WTC11 (cell line): ENCODE measurements at regions not wholly inside any gene's neighbourhood (a gene's known extent, or its start where the extent isn't known, plus 50 kb on each side); places are given as distances from the start of the nearest gene placed in this dataset.

Experiments used
- ATAC-seq: fragments of 200-7000 bp; cut with Tn5 transposase; 2 replicates; pipeline ENCODE4 v1.10.0; 2021; ENCODE audit warnings: mild to moderate bottlenecking, moderate library complexity
- CTCF ChIA-PET: fragments of 300-600 bp; sonication (Branson Sonifier 250); formaldehyde crosslinking; loops from one replicate; lab custom pipeline; 2021; ENCODE audit warnings: antibody characterized with exemption; lab: Charles Lee
- POLR2A ChIA-PET: fragments of 350-600 bp; sonication (Branson Sonifier 250); formaldehyde crosslinking; loops from one replicate; lab custom pipeline; 2021; ENCODE audit warnings: antibody characterized with exemption; lab: Charles Lee
- DNase-seq: peaks from one replicate; pipeline ENCODE4 v3.0.0; 2021; ENCODE audit warnings: low spot score
- H3K27ac Mint-ChIP-seq: 2 replicates; pipeline ENCODE4 v1.8.0; 2021; ENCODE audit warnings: mixed read lengths
- H3K27me3 Mint-ChIP-seq: 2 replicates; pipeline ENCODE4 v1.8.0; 2021; ENCODE audit warnings: low read depth, mild to moderate bottlenecking, moderate library complexity, mixed read lengths
- H3K36me3 Mint-ChIP-seq: 2 replicates; pipeline ENCODE4 v1.8.0; 2021; ENCODE audit warnings: mixed read lengths
- H3K4me1 Mint-ChIP-seq: 2 replicates; pipeline ENCODE4 v1.8.0; 2022; ENCODE audit warnings: mixed read lengths
- H3K4me3 Mint-ChIP-seq: 2 replicates; pipeline ENCODE4 v1.8.0; 2021; ENCODE audit warnings: mild to moderate bottlenecking, moderate library complexity, mixed read lengths
- H3K9me3 Mint-ChIP-seq: 2 replicates; pipeline ENCODE4 v1.8.0; 2021; ENCODE audit warnings: mixed read lengths
- AFF4 ChIP-seq: sonication (generic); formaldehyde crosslinking; IDR thresholded peaks from 2 replicates; pipeline ENCODE4 v1.8.1; 2023; ENCODE audit warnings: mild to moderate bottlenecking, missing genetic modification reagents, borderline replicate concordance
- AR ChIP-seq: fragments of 250-450 bp; sonication (Bioruptor Pico); IDR thresholded peaks from 2 replicates; pipeline ENCODE4 v1.9.0; 2021; ENCODE audit warnings: mild to moderate bottlenecking
- ATF3 ChIP-seq: sonication (generic); formaldehyde crosslinking; conservative IDR thresholded peaks from 2 replicates; pipeline ENCODE4 v1.8.1; 2022; ENCODE audit warnings: mild to moderate bottlenecking, missing genetic modification reagents
- CDX4 ChIP-seq: fragments of 250-450 bp; sonication (Bioruptor Pico); IDR thresholded peaks from 2 replicates; pipeline ENCODE4 v1.9.0; 2021; ENCODE audit warnings: moderate library complexity, mild to moderate bottlenecking, inconsistent platforms, borderline replicate concordance
- CREB1 ChIP-seq: sonication (generic); formaldehyde crosslinking; IDR thresholded peaks from 2 replicates; pipeline ENCODE4 v1.8.0; 2023; ENCODE audit warnings: mild to moderate bottlenecking, missing genetic modification reagents
- ELF4 ChIP-seq: sonication (generic); formaldehyde crosslinking; IDR thresholded peaks from 2 replicates; pipeline ENCODE4 v1.8.1; 2022; ENCODE audit warnings: low read depth, mild to moderate bottlenecking, moderate library complexity, missing genetic modification reagents
- JAZF1 ChIP-seq: fragments of 250-450 bp; sonication (Bioruptor Pico); IDR thresholded peaks from 2 replicates; pipeline ENCODE4 v1.9.0; 2021; ENCODE audit warnings: moderate library complexity, mild to moderate bottlenecking, inconsistent platforms
- NR2C2 ChIP-seq: sonication (generic); formaldehyde crosslinking; IDR thresholded peaks from 2 replicates; pipeline ENCODE4 v1.8.0; 2022; ENCODE audit warnings: mild to moderate bottlenecking, missing genetic modification reagents
- NR3C1 ChIP-seq: sonication (generic); formaldehyde crosslinking; conservative IDR thresholded peaks from 2 replicates; pipeline ENCODE4 v1.8.1; 2023; ENCODE audit warnings: low read depth, mild to moderate bottlenecking, missing genetic modification reagents
- RELA ChIP-seq: sonication (generic); formaldehyde crosslinking; IDR thresholded peaks from 2 replicates; pipeline ENCODE4 v1.8.1; 2022; ENCODE audit warnings: missing genetic modification reagents, mild to moderate bottlenecking, borderline replicate concordance
- SMAD4 ChIP-seq: sonication (generic); formaldehyde crosslinking; IDR thresholded peaks from 2 replicates; pipeline ENCODE4 v1.8.0; 2022; ENCODE audit warnings: mild to moderate bottlenecking, missing genetic modification reagents
- SP1 ChIP-seq: sonication (generic); formaldehyde crosslinking; conservative IDR thresholded peaks from 2 replicates; pipeline ENCODE4 v1.8.1; 2022; ENCODE audit warnings: missing genetic modification reagents
- ZNF138 ChIP-seq: sonication (generic); formaldehyde crosslinking; conservative IDR thresholded peaks from 2 replicates; pipeline ENCODE4 v1.8.1; 2022; ENCODE audit warnings: mild to moderate bottlenecking, moderate library complexity, missing genetic modification reagents
- ZNF263 ChIP-seq: sonication (generic); formaldehyde crosslinking; IDR thresholded peaks from 2 replicates; pipeline ENCODE4 v1.8.1; 2022; ENCODE audit warnings: low read depth, mild to moderate bottlenecking, moderate library complexity, missing genetic modification reagents
- ZNF317 ChIP-seq: sonication (generic); formaldehyde crosslinking; IDR thresholded peaks from 2 replicates; pipeline ENCODE4 v1.8.1; 2023; ENCODE audit warnings: low read depth, mild to moderate bottlenecking, moderate library complexity, missing genetic modification reagents, borderline replicate concordance
- ZNF416 ChIP-seq: fragments of 250-450 bp; sonication (Bioruptor Pico); IDR thresholded peaks from 2 replicates; pipeline ENCODE4 v1.9.0; 2021; ENCODE audit warnings: mild to moderate bottlenecking, inconsistent platforms
- ZSCAN18 ChIP-seq: fragments of 250-450 bp; sonication (Bioruptor Pico); IDR thresholded peaks from 2 replicates; pipeline ENCODE4 v2.1.2; 2022; ENCODE audit warnings: mild to moderate bottlenecking, moderate library complexity
- TF ChIP-seq, protein P1 (sequence below): sonication (generic); formaldehyde crosslinking; IDR thresholded peaks from 2 replicates; pipeline ENCODE4 v1.8.1; 2023; ENCODE audit warnings: mild to moderate bottlenecking, missing genetic modification reagents, moderate library complexity
- TF ChIP-seq, protein P2 (sequence below): sonication (generic); formaldehyde crosslinking; IDR thresholded peaks from 2 replicates; pipeline ENCODE4 v1.8.0; 2023; ENCODE audit warnings: mild to moderate bottlenecking, missing genetic modification reagents

GRCh38 chrX:58051346-58051745 lies 141.1 kb upstream of the ZXDA start:
- no peak overlapping the region for H3K4me3 Mint-ChIP-seq
- TF ChIP-seq AR (no peak), NR2C2 (CRISPR knock-in tag) (no peak), ELF4 (no peak), AFF4 (CRISPR knock-in tag) (no peak), ZNF416 (CRISPR knock-in tag) (no peak), CREB1 (no peak), ATF3 (CRISPR knock-in tag) (no peak), ZSCAN18 (CRISPR knock-in tag) (no peak)
- DNase-seq = no peak
- no peaks in the 10 kb centered on the region for H3K27me3 Mint-ChIP-seq
- ChIA-PET POLR2A (no interaction called here), CTCF (no interaction called here)
- H3K9me3 Mint-ChIP-seq = peaks cover 54% of the 10 kb centered on the region
- no peak for ATAC-seq
- H3K4me1 Mint-ChIP-seq = no peaks in the 10 kb centered on the region
- H3K27ac Mint-ChIP-seq = no peak overlapping the region
- H3K36me3 Mint-ChIP-seq = peaks cover 42% of the 10 kb centered on the region

DNA sequence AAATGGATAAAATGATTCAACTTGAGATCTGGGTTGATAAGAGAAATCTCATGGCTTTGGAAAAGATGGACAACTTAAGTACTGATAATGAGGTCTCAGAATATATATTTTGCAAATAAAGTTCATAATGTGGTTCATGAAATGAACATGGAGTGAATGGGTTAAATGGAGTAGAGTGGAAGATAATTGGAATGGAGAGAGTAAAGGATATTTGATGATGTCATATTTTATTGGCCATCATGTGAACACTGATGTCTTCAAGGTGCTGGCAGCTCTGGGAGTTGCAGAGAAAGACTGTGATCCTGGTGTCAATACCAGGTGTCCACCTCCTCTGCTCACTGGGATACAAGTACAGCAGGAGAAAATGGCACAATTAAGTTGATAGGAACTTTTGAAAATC lies 133.9 kb upstream of the ZXDA start:
- DNase-seq = no peak
- Mint-ChIP-seq H3K4me3 (no peak overlapping the region), H3K4me1 (no peaks in the 10 kb centered on the region), H3K27me3 (0 out of 2 replicates have a peak, but pooled peaks cover 3% of the 10 kb centered on the region), H3K27ac (no peak overlapping the region), H3K9me3 (peaks cover 69% of the 10 kb centered on the region), H3K36me3 (peaks cover 47% of the 10 kb centered on the region)
- ChIA-PET CTCF (no interaction called here), POLR2A (no interaction called here)
- no peak for ATAC-seq
- no peak for TF ChIP-seq SP1 (CRISPR knock-in tag)
- no peak for TF ChIP-seq RELA
- TF ChIP-seq AR = no peak
- TF ChIP-seq JAZF1 (CRISPR knock-in tag) = no peak
- TF ChIP-seq, protein P1, sequence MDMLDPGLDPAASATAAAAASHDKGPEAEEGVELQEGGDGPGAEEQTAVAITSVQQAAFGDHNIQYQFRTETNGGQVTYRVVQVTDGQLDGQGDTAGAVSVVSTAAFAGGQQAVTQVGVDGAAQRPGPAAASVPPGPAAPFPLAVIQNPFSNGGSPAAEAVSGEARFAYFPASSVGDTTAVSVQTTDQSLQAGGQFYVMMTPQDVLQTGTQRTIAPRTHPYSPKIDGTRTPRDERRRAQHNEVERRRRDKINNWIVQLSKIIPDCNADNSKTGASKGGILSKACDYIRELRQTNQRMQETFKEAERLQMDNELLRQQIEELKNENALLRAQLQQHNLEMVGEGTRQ = no peak
- no peak for TF ChIP-seq CDX4 (CRISPR knock-in tag)
- TF ChIP-seq ZNF317 (CRISPR knock-in tag) = no peak
- no peak for TF ChIP-seq SMAD4 (CRISPR knock-in tag)
- TF ChIP-seq, protein P2, sequence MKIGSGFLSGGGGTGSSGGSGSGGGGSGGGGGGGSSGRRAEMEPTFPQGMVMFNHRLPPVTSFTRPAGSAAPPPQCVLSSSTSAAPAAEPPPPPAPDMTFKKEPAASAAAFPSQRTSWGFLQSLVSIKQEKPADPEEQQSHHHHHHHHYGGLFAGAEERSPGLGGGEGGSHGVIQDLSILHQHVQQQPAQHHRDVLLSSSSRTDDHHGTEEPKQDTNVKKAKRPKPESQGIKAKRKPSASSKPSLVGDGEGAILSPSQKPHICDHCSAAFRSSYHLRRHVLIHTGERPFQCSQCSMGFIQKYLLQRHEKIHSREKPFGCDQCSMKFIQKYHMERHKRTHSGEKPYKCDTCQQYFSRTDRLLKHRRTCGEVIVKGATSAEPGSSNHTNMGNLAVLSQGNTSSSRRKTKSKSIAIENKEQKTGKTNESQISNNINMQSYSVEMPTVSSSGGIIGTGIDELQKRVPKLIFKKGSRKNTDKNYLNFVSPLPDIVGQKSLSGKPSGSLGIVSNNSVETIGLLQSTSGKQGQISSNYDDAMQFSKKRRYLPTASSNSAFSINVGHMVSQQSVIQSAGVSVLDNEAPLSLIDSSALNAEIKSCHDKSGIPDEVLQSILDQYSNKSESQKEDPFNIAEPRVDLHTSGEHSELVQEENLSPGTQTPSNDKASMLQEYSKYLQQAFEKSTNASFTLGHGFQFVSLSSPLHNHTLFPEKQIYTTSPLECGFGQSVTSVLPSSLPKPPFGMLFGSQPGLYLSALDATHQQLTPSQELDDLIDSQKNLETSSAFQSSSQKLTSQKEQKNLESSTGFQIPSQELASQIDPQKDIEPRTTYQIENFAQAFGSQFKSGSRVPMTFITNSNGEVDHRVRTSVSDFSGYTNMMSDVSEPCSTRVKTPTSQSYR (CRISPR knock-in tag) = no peak
- no peak for TF ChIP-seq NR3C1
- no peak for TF ChIP-seq ZNF263 (CRISPR knock-in tag)
- TF ChIP-seq ZNF138 (CRISPR knock-in tag) = no peak
